K562 (cell line): ENCODE measurements at regions not wholly inside any gene's neighbourhood (a gene's known extent, or its start where the extent isn't known, plus 50 kb on each side); places are given as distances from the start of the nearest gene placed in this dataset.

ENCODE experiments used
- ATAC-seq: fragments of 200-7000 bp; cut with Tn5 transposase; 3 replicates; pipeline ENCODE4 v1.9.1; 2020; ENCODE audit warnings: moderate library complexity
- BruUV-seq: library from RNA; stranded (reverse); fragments of 400-500 nt; replicated peaks from 2 replicates; lab custom pipeline; 2021; lab: Mats Ljungman, UMichigan
- CTCF ChIA-PET: fragments of 300-600 bp; formaldehyde crosslinking; extraction: SDS; loops from one replicate; lab custom pipeline; 2021; ENCODE audit warnings: low intra/inter-chr PET ratio; lab: Yijun Ruan, JAX
- POLR2A ChIA-PET: fragments of 300-600, 350-650 bp; sonication (Branson Sonifier 250); formaldehyde crosslinking; extraction: SDS; loops from one replicate; lab custom pipeline; 2021; ENCODE audit warnings: antibody characterized with exemption, inconsistent platforms; lab: Yijun Ruan, JAX
- DNase-seq, 4 experiments: peaks; one replicate each; pipeline versions ENCODE4 v3.0.0 to v3.0.0-alpha.2; 2011 to 2018; ENCODE audit warnings: low spot score in 3 of 4, mixed read lengths in 3 of 4; ENCODE audit errors: extremely low read depth in 1 of 4
- FAIRE-seq: peaks from 2 replicates; lab custom pipeline; 2011; peaks lifted over from hg19 to GRCh38; lab: Jason Lieb, UNC
- H2AFZ ChIP-seq: 2 replicates; pipeline ENCODE4 v1.6.0; 2011; ENCODE audit warnings: low read depth, low read length, control low read depth, inconsistent platforms
- H3K27ac ChIP-seq: fragments of 200-600 bp; 3 replicates; pipeline ENCODE4 v1.8.0; 2011; ENCODE audit warnings: low read depth, mild to moderate bottlenecking, control low read depth, inconsistent platforms, low read length, moderate library complexity, mixed read lengths; ENCODE audit errors: extremely low read depth
- H3K27me3 ChIP-seq, 2 experiments: fragments of 300-600 bp in 1 of 2; 2 replicates in 1 of 2; 3 replicates in 1 of 2; pipeline versions ENCODE4 v1.6.0 to v1.8.0; 2011; ENCODE audit warnings: inconsistent platforms in 2 of 2, low read length in 2 of 2, mild to moderate bottlenecking in 1 of 2, mixed read lengths in 1 of 2, moderate library complexity in 1 of 2; ENCODE audit not compliant: control insufficient read depth in 2 of 2, insufficient read depth in 2 of 2
- H3K36me3 ChIP-seq: fragments of 300-600 bp; 3 replicates; pipeline ENCODE4 v1.8.0; 2011; ENCODE audit warnings: mild to moderate bottlenecking, low read length, inconsistent platforms; ENCODE audit not compliant: control insufficient read depth, insufficient read depth
- H3K4me1 ChIP-seq, 2 experiments: fragments of 200-600 bp in 1 of 2; replicated peaks in 1 of 2; 2 replicates in 1 of 2; 3 replicates in 1 of 2; pipeline versions ENCODE4 v1.5.1 to v1.8.0; 2011; ENCODE audit warnings: inconsistent platforms in 2 of 2, low read length in 2 of 2, mild to moderate bottlenecking in 1 of 2, mixed read lengths in 1 of 2, moderate library complexity in 1 of 2; ENCODE audit not compliant: control insufficient read depth in 2 of 2, insufficient read depth in 2 of 2
- H3K4me2 ChIP-seq: 2 replicates; pipeline ENCODE4 v1.6.1; 2011; ENCODE audit warnings: low read length, control low read depth, inconsistent platforms, mixed read lengths; ENCODE audit not compliant: insufficient read depth
- H3K4me3 ChIP-seq: fragments of 200-600 bp; sonication (generic), shearing (Covaris generic); 2 replicates; pipeline ENCODE4 v1.5.1; 2016; ENCODE audit warnings: control low read depth, inconsistent platforms
- H3K79me2 ChIP-seq: fragments of 200-600 bp; 3 replicates; pipeline ENCODE4 v1.8.0; 2011; ENCODE audit warnings: low read length, inconsistent platforms; ENCODE audit not compliant: control insufficient read depth, insufficient read depth
- H3K9ac ChIP-seq, 2 experiments: 2 replicates each; pipeline versions ENCODE4 v1.6.0 to v1.6.1; 2011; ENCODE audit warnings: low read depth in 2 of 2, low read length in 2 of 2, control low read depth in 1 of 2, inconsistent platforms in 1 of 2, mild to moderate bottlenecking in 1 of 2, mixed read lengths in 1 of 2; ENCODE audit not compliant: insufficient read depth in 1 of 2
- H3K9me1 ChIP-seq: one replicate; pipeline ENCODE4 v1.6.0; 2011; ENCODE audit warnings: inconsistent platforms, mild to moderate bottlenecking, low read length, moderate library complexity; ENCODE audit not compliant: control insufficient read depth, insufficient read depth
- H3K9me3 ChIP-seq: replicated peaks from 2 replicates; pipeline ENCODE4 v1.5.1; 2011; ENCODE audit warnings: low read depth, low read length, inconsistent platforms; ENCODE audit not compliant: control insufficient read depth, insufficient read depth
- H4K20me1 ChIP-seq: replicated peaks from 2 replicates; pipeline ENCODE4 v1.6.1; 2011; ENCODE audit warnings: low read length, inconsistent platforms, mixed read lengths; ENCODE audit not compliant: control insufficient read depth, insufficient read depth
- NFIC ChIP-seq: fragments of 450-650 bp; IDR thresholded peaks from 2 replicates; pipeline ENCODE4 v1.6.1; 2017; ENCODE audit warnings: mild to moderate bottlenecking, inconsistent platforms
- RBM14 ChIP-seq: fragments of 200-400 bp; formaldehyde crosslinking; IDR thresholded peaks from 2 replicates; pipeline ENCODE4 v1.6.1; 2018; ENCODE audit warnings: low read depth, mild to moderate bottlenecking, low read length, moderate library complexity, borderline replicate concordance; ENCODE audit not compliant: insufficient read depth
- SIN3B ChIP-seq: fragments of 450-650 bp; IDR thresholded peaks from 2 replicates; pipeline ENCODE4 v1.6.1; 2017; ENCODE audit warnings: low read depth, mild to moderate bottlenecking, moderate library complexity
- TEAD1 ChIP-seq, 2 experiments: fragments of 450-650 bp in 1 of 2; sonication (generic) in 1 of 2; formaldehyde crosslinking; IDR thresholded peaks; 2 replicates each; pipeline versions ENCODE4 v1.4.0 to v1.8.0; 2020 to 2022; ENCODE audit warnings: mild to moderate bottlenecking in 2 of 2, missing genetic modification reagents in 1 of 2
- YY1 ChIP-seq, 3 experiments: IDR thresholded peaks; 2 replicates each; pipeline ENCODE4 v1.6.1; 2011; ENCODE audit warnings: low read length in 2 of 3, mild to moderate bottlenecking in 2 of 3, moderate library complexity in 2 of 3, borderline replicate concordance in 1 of 3, control low read depth in 1 of 3, low read depth in 1 of 3; ENCODE audit not compliant: insufficient read depth in 3 of 3, insufficient replicate concordance in 2 of 3, control insufficient read depth in 1 of 3, insufficient read length in 1 of 3; ENCODE audit errors: extremely low read depth in 1 of 3
- ZBED1 ChIP-seq: IDR thresholded peaks from 2 replicates; pipeline ENCODE4 v1.6.1; 2014
- ZNF224 ChIP-seq: sonication (generic); formaldehyde crosslinking; IDR thresholded peaks from 2 replicates; pipeline ENCODE4 v1.8.0; 2022; ENCODE audit warnings: mild to moderate bottlenecking, missing genetic modification reagents
- ZNF408 ChIP-seq: fragments of 250-450 bp; sonication (Bioruptor Pico); IDR thresholded peaks from 2 replicates; pipeline ENCODE4 v1.4.0; 2020; ENCODE audit warnings: low read depth, mild to moderate bottlenecking, moderate library complexity
- WGBS: fragments of 100-300 bp; shearing (Covaris generic); methylation state at CpG from one replicate; pipeline ENCODE4 v1.1.6; 2016; ENCODE audit warnings: low coverage, mixed read lengths; ENCODE audit not compliant: insufficient coverage; ENCODE audit errors: missing lambda C conversion rate; 5-methylcytosine and 5-hydroxymethylcytosine counted together
- in situ Hi-C: fragments of 300-500 bp; cut with MboI; formaldehyde crosslinking; loops from 4 replicates; pipeline ENCODE4 v1.15.0; 2018; ENCODE audit warnings: inconsistent platforms, mixed read lengths
- intact Hi-C: fragments of 100-400 bp; cut with micrococcal nuclease; formaldehyde crosslinking; loops from 2 replicates; pipeline ENCODE4 v1.14.2; 2022
- TF ChIP-seq, protein P1 (sequence below): fragments of 250-450 bp; sonication (Bioruptor Pico); IDR thresholded peaks from 2 replicates; pipeline ENCODE4 v1.8.0; 2022; ENCODE audit warnings: moderate library complexity, mild to moderate bottlenecking, inconsistent platforms
- TF ChIP-seq, protein P2 (sequence below), 2 experiments: fragments of 450-650 bp; IDR thresholded peaks; 2 replicates each; pipeline ENCODE4 v1.6.1; 2016
- TF ChIP-seq, protein P3 (sequence below): fragments of 250-450 bp; sonication (Bioruptor Pico); IDR thresholded peaks from 2 replicates; pipeline ENCODE4 v1.8.0; 2022; ENCODE audit warnings: inconsistent platforms
- TF ChIP-seq, protein P4 (sequence below): sonication (generic); formaldehyde crosslinking; IDR thresholded peaks from 2 replicates; pipeline ENCODE4 v1.8.0; 2023; ENCODE audit warnings: mild to moderate bottlenecking, missing genetic modification reagents

DNA sequence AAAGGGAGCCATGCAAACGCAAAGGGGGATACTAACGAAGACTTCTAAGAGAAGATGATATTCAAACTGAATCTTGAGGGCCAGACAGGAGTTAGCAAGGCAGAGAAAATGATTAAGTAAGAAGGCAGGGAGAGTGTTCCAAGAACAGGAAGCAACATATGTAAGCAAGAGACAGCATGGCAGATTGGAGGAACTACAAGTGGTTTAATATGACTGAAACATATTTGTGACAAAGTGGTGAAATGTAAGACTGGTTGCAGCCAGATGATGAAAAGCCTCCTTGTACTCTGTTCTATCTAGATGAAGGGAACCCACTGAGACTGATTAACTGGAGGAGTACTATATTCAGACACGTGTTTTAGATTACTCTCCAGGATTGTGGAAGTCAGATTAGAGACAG lies 116.6 kb upstream of the DIAPH2 start:
- no peaks in the 10 kb centered on the region for H3K9me1 ChIP-seq
- TF ChIP-seq ZNF224 (CRISPR knock-in tag) (no peak), NFIC (no peak), ZNF408 (no peak), YY1 (IDR thresholded peaks at IDR 0.05; ENCODE audit: borderline replicate concordance in 1 of 3, control insufficient read depth in 1 of 3, extremely low read depth in 1 of 3, insufficient read depth in 3 of 3, insufficient read length in 1 of 3, insufficient replicate concordance in 2 of 3, low read depth in 1 of 3, low read length in 2 of 3) (no peak), ZBED1 (no peak), SIN3B (no peak), RBM14 (no peak), TEAD1 (CRISPR knock-in tag; IDR thresholded peaks at IDR 0.05) (no peak)
- TF ChIP-seq, protein P1, sequence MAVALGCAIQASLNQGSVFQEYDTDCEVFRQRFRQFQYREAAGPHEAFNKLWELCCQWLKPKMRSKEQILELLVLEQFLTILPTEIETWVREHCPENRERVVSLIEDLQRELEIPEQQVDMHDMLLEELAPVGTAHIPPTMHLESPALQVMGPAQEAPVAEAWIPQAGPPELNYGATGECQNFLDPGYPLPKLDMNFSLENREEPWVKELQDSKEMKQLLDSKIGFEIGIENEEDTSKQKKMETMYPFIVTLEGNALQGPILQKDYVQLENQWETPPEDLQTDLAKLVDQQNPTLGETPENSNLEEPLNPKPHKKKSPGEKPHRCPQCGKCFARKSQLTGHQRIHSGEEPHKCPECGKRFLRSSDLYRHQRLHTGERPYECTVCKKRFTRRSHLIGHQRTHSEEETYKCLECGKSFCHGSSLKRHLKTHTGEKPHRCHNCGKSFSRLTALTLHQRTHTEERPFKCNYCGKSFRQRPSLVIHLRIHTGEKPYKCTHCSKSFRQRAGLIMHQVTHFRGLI, result no peak
- TF ChIP-seq, protein P2, sequence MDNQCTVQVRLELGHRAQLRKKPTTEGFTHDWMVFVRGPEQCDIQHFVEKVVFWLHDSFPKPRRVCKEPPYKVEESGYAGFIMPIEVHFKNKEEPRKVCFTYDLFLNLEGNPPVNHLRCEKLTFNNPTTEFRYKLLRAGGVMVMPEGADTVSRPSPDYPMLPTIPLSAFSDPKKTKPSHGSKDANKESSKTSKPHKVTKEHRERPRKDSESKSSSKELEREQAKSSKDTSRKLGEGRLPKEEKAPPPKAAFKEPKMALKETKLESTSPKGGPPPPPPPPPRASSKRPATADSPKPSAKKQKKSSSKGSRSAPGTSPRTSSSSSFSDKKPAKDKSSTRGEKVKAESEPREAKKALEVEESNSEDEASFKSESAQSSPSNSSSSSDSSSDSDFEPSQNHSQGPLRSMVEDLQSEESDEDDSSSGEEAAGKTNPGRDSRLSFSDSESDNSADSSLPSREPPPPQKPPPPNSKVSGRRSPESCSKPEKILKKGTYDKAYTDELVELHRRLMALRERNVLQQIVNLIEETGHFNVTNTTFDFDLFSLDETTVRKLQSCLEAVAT (IDR thresholded peaks at IDR 0.05), result no peak
- TF ChIP-seq, protein P3, sequence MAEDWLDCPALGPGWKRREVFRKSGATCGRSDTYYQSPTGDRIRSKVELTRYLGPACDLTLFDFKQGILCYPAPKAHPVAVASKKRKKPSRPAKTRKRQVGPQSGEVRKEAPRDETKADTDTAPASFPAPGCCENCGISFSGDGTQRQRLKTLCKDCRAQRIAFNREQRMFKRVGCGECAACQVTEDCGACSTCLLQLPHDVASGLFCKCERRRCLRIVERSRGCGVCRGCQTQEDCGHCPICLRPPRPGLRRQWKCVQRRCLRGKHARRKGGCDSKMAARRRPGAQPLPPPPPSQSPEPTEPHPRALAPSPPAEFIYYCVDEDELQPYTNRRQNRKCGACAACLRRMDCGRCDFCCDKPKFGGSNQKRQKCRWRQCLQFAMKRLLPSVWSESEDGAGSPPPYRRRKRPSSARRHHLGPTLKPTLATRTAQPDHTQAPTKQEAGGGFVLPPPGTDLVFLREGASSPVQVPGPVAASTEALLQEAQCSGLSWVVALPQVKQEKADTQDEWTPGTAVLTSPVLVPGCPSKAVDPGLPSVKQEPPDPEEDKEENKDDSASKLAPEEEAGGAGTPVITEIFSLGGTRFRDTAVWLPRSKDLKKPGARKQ (CRISPR knock-in tag), result no peak
- TF ChIP-seq, protein P4, sequence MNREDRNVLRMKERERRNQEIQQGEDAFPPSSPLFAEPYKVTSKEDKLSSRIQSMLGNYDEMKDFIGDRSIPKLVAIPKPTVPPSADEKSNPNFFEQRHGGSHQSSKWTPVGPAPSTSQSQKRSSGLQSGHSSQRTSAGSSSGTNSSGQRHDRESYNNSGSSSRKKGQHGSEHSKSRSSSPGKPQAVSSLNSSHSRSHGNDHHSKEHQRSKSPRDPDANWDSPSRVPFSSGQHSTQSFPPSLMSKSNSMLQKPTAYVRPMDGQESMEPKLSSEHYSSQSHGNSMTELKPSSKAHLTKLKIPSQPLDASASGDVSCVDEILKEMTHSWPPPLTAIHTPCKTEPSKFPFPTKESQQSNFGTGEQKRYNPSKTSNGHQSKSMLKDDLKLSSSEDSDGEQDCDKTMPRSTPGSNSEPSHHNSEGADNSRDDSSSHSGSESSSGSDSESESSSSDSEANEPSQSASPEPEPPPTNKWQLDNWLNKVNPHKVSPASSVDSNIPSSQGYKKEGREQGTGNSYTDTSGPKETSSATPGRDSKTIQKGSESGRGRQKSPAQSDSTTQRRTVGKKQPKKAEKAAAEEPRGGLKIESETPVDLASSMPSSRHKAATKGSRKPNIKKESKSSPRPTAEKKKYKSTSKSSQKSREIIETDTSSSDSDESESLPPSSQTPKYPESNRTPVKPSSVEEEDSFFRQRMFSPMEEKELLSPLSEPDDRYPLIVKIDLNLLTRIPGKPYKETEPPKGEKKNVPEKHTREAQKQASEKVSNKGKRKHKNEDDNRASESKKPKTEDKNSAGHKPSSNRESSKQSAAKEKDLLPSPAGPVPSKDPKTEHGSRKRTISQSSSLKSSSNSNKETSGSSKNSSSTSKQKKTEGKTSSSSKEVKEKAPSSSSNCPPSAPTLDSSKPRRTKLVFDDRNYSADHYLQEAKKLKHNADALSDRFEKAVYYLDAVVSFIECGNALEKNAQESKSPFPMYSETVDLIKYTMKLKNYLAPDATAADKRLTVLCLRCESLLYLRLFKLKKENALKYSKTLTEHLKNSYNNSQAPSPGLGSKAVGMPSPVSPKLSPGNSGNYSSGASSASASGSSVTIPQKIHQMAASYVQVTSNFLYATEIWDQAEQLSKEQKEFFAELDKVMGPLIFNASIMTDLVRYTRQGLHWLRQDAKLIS (CRISPR knock-in tag), result no peak
- ATAC-seq, result no peak
- H3K9ac ChIP-seq, result no peak overlapping the region
- BruUV-seq, result no TSS peak
- H3K4me1 ChIP-seq, result no peaks in the 10 kb centered on the region
- H3K27ac ChIP-seq, result no peak overlapping the region
- POLR2A ChIA-PET, result no interaction called here
- no peaks in the 10 kb centered on the region for H3K9me3 ChIP-seq
- CTCF ChIA-PET, result no interaction called here
- no peak for DNase-seq
- no peak overlapping the region for H2AFZ ChIP-seq
- no peaks in the 10 kb centered on the region for H4K20me1 ChIP-seq
- H3K36me3 ChIP-seq, result no peaks in the 10 kb centered on the region
- no peaks in the 10 kb centered on the region for H3K79me2 ChIP-seq
- H3K4me3 ChIP-seq, result no peak overlapping the region
- no peaks in the 10 kb centered on the region for H3K27me3 ChIP-seq
- intact Hi-C loops (no loop called here), in situ Hi-C loops (no loop called here)
- no peak for FAIRE-seq
- WGBS, result 0% methylated on average over 3 of the region's 3 CpGs
- H3K4me2 ChIP-seq, result no peak overlapping the region
